ENCODE measurements at regions not wholly inside any gene's neighbourhood (a gene's known extent, or its start where the extent isn't known, plus 50 kb on each side); places are given as distances from the start of the nearest gene placed in this dataset.

DNA sequence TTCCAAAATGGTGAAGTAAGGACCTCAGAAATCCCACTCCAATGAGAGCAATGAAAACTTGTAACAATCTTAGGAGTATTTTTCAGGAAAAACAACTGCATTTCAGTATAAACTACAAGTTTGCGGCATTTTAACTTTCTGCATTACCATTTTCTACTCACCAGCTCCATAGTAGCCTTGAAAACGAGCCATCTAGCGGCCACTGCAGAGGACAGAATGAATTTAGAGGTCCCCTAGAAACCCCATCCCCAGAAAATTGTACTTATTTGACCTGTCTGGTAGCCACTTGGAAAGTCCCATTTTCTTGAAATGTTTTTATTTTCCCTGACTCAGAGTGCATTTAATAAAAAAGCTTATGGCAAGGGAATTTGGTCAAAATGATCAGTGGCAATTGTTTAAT is 205.4 kb upstream of the ITGA1 start:
- H2AFZ ChIP-seq (ENCODE audit: low read length) = no peak overlapping the region
- H3K27me3 ChIP-seq (replicated peaks; ENCODE audit: insufficient read depth, low read length) = no peaks in the 10 kb centered on the region
- H3K9me3 ChIP-seq (replicated peaks; ENCODE audit: insufficient read depth, low read length) = no peaks in the 10 kb centered on the region
- no peaks in the 10 kb centered on the region for H4K20me1 ChIP-seq (ENCODE audit: insufficient read depth, low read length)
- TF ChIP-seq EZH2 (optimal IDR thresholded peaks at IDR 0.05; ENCODE audit: low read depth, low read length) (no peak), EZH2phosphoT487 (IDR thresholded peaks at IDR 0.05; ENCODE audit: low read length) (no peak), CTCF (IDR thresholded peaks at IDR 0.05; ENCODE audit: low read length) (peak; percentile 11; the same call in 1 of the 2 replicates)
- H3K79me2 ChIP-seq (ENCODE audit: low read length) = no peaks in the 10 kb centered on the region
- no peaks in the 10 kb centered on the region for H3K4me1 ChIP-seq (ENCODE audit: low read length)
- H3K36me3 ChIP-seq (replicated peaks; ENCODE audit: insufficient read depth, low read length) = no peaks in the 10 kb centered on the region
- no peak overlapping the region for H3K27ac ChIP-seq (ENCODE audit: low read length)
- no peaks in the 10 kb centered on the region for H3F3A ChIP-seq (ENCODE audit: insufficient read depth, low read length)
- H3K4me3 ChIP-seq (ENCODE audit: low read length) = no peak overlapping the region
- H3K9me2 ChIP-seq (replicated peaks; ENCODE audit: insufficient read depth, low read length) = no peaks in the 10 kb centered on the region
- no peak for DNase-seq
- H3K9ac ChIP-seq (ENCODE audit: low read length) = no peak overlapping the region
- no peak overlapping the region for H3K4me2 ChIP-seq (ENCODE audit: low read depth, low read length)

DNA sequence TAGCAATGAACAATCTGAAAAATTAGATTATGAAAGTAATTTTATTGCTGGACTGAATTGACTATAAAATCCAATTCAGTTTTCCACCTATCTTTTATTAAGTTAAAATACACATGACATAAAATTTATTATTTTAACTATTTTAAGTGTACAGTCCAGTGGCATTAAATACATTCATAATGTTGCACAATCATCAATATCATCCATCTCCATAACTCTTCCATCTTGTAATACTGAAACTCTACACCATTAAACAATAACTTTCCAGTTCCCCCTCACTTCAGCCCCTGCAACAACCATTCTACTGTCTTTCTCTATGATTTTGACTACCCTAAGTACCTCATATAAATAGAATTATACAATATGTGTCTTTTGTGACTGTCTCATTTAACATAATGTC is 200.6 kb upstream of the ITGA1 start:
- H3K4me3 ChIP-seq (ENCODE audit: low read length) = no peak overlapping the region
- no peaks in the 10 kb centered on the region for H3K9me2 ChIP-seq (replicated peaks; ENCODE audit: insufficient read depth, low read length)
- no peak overlapping the region for H2AFZ ChIP-seq (ENCODE audit: low read length)
- H3K79me2 ChIP-seq (ENCODE audit: low read length) = no peaks in the 10 kb centered on the region
- TF ChIP-seq CTCF (IDR thresholded peaks at IDR 0.05; ENCODE audit: low read length) (no peak), EZH2 (optimal IDR thresholded peaks at IDR 0.05; ENCODE audit: low read depth, low read length) (no peak), EZH2phosphoT487 (IDR thresholded peaks at IDR 0.05; ENCODE audit: low read length) (no peak)
- no peaks in the 10 kb centered on the region for H3K36me3 ChIP-seq (replicated peaks; ENCODE audit: insufficient read depth, low read length)
- no peak overlapping the region for H3K27ac ChIP-seq (ENCODE audit: low read length)
- H3F3A ChIP-seq (ENCODE audit: insufficient read depth, low read length) = no peaks in the 10 kb centered on the region
- H3K4me1 ChIP-seq (ENCODE audit: low read length) = no peaks in the 10 kb centered on the region
- H4K20me1 ChIP-seq (ENCODE audit: insufficient read depth, low read length) = no peaks in the 10 kb centered on the region
- no peaks in the 10 kb centered on the region for H3K27me3 ChIP-seq (replicated peaks; ENCODE audit: insufficient read depth, low read length)
- DNase-seq = no peak
- H3K4me2 ChIP-seq (ENCODE audit: low read depth, low read length) = no peak overlapping the region
- H3K9me3 ChIP-seq (replicated peaks; ENCODE audit: insufficient read depth, low read length) = no peaks in the 10 kb centered on the region
- no peak overlapping the region for H3K9ac ChIP-seq (ENCODE audit: low read length)

GRCh38 chr5:52597625-52598024 is 190.1 kb upstream of the ITGA1 start:
- Histone ChIP-seq H2AFZ (ENCODE audit: low read length) (no peak overlapping the region), H3K9me3 (replicated peaks; ENCODE audit: insufficient read depth, low read length) (no peaks in the 10 kb centered on the region)
- TF ChIP-seq EZH2phosphoT487 (IDR thresholded peaks at IDR 0.05; ENCODE audit: low read length) = no peak

DNA sequence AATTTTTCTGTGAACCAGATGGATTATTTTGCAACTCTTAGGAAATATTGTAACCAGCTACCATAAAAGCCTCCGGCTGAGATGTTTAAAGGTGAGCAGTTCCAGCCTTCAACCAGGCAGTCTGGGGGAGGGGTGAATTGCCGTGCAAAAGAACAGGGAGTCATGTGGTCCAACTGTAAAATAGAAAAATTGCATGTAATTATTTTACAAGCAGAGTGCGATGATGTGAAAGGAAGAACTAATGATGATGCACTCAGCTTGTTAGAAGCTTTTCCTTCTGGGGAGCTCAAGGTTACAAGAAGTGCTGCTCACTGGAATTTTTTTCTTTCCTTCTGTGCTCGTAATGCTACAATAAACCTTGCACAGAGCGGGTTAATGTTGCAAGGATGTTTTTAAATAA is 188.7 kb upstream of the ITGA1 start:
- Histone ChIP-seq H2AFZ (ENCODE audit: low read length) (no peak overlapping the region), H3K9me2 (replicated peaks; ENCODE audit: insufficient read depth, low read length) (no peaks in the 10 kb centered on the region), H3K79me2 (ENCODE audit: low read length) (no peaks in the 10 kb centered on the region), H3K4me3 (ENCODE audit: low read length) (no peak overlapping the region), H3K4me2 (ENCODE audit: low read depth, low read length) (no peak overlapping the region), H3K9me3 (replicated peaks; ENCODE audit: insufficient read depth, low read length) (no peaks in the 10 kb centered on the region), H3K36me3 (replicated peaks; ENCODE audit: insufficient read depth, low read length) (no peaks in the 10 kb centered on the region), H3K4me1 (ENCODE audit: low read length) (no peaks in the 10 kb centered on the region), H3K27me3 (replicated peaks; ENCODE audit: insufficient read depth, low read length) (no peaks in the 10 kb centered on the region), H3K27ac (ENCODE audit: low read length) (no peak overlapping the region), H4K20me1 (ENCODE audit: insufficient read depth, low read length) (no peaks in the 10 kb centered on the region), H3K9ac (ENCODE audit: low read length) (no peak overlapping the region), H3F3A (ENCODE audit: insufficient read depth, low read length) (no peaks in the 10 kb centered on the region)
- TF ChIP-seq EZH2phosphoT487 (IDR thresholded peaks at IDR 0.05; ENCODE audit: low read length) (no peak), EZH2 (optimal IDR thresholded peaks at IDR 0.05; ENCODE audit: low read depth, low read length) (no peak), CTCF (IDR thresholded peaks at IDR 0.05; ENCODE audit: low read length) (no peak)
- no peak for DNase-seq

More at GRCh38 chr5:52597625-52598024, 190.1 kb upstream of the ITGA1 start:
- H3K36me3 ChIP-seq (replicated peaks; ENCODE audit: insufficient read depth, low read length) = no peaks in the 10 kb centered on the region
- no peaks in the 10 kb centered on the region for H3K27me3 ChIP-seq (replicated peaks; ENCODE audit: insufficient read depth, low read length)
- no peaks in the 10 kb centered on the region for H4K20me1 ChIP-seq (ENCODE audit: insufficient read depth, low read length)
- H3F3A ChIP-seq (ENCODE audit: insufficient read depth, low read length) = no peaks in the 10 kb centered on the region
- no peak overlapping the region for H3K27ac ChIP-seq (ENCODE audit: low read length)
- no peak for DNase-seq
- no peak overlapping the region for H3K9ac ChIP-seq (ENCODE audit: low read length)
- no peak overlapping the region for H3K4me3 ChIP-seq (ENCODE audit: low read length)
- H3K4me2 ChIP-seq (ENCODE audit: low read depth, low read length) = no peak overlapping the region
- H3K79me2 ChIP-seq (ENCODE audit: low read length) = no peaks in the 10 kb centered on the region
- H3K4me1 ChIP-seq (ENCODE audit: low read length) = no peaks in the 10 kb centered on the region
- H3K9me2 ChIP-seq (replicated peaks; ENCODE audit: insufficient read depth, low read length) = no peaks in the 10 kb centered on the region
